Motor neuron (in vitro differentiated cells): ENCODE measurements at regions not wholly inside any gene's neighbourhood (a gene's known extent, or its start where the extent isn't known, plus 50 kb on each side); places are given as distances from the start of the nearest gene placed in this dataset.

ENCODE experiments used
- ATAC-seq, 8 experiments: fragments of 200-7000 bp; cut with Tn5 transposase; replicated peaks in 6 of 8; 2 replicates each; pipeline ENCODE4 v1.8.0; 2021; ENCODE audit warnings: mild to moderate bottlenecking in 8 of 8, moderate library complexity in 8 of 8
- H3K27ac ChIP-seq, 2 donors: fragments of 250-450 bp; sonication (Bioruptor Pico); 2 replicates each; pipeline ENCODE4 v1.9.0; 2021; ENCODE audit warnings: antibody characterized with exemption in 2 of 2, mild to moderate bottlenecking in 2 of 2, moderate library complexity in 1 of 2
- H3K4me1 ChIP-seq, 2 donors: fragments of 250-450 bp; sonication (Bioruptor Pico); replicated peaks in 1 of 2; 2 replicates each; pipeline ENCODE4 v1.6.1; 2021; ENCODE audit warnings: antibody characterized with exemption in 2 of 2, mild to moderate bottlenecking in 2 of 2, moderate library complexity in 1 of 2
- H3K4me3 ChIP-seq, 5 donors: fragments of 250-450 bp; sonication (Bioruptor Pico); 2 replicates each; pipeline ENCODE4 v1.9.0; 2021; ENCODE audit warnings: antibody characterized with exemption in 5 of 5, mild to moderate bottlenecking in 5 of 5, moderate library complexity in 4 of 5
- WGBS, 10 experiments: fragments of 450-650 bp; shearing (Covaris generic); methylation state at CpG; one replicate each; pipeline ENCODE4 v1.0.0; 2022; 5-methylcytosine and 5-hydroxymethylcytosine counted together
- in situ Hi-C, 9 experiments: fragments of 400-800 bp; cut with MboI; loops; one replicate each; pipeline ENCODE4 v1.15.0; 2021; ENCODE audit warnings: low sequenced_read_pairs in 9 of 9, low pct_unique_long_range_greater_than_20kb in 2 of 9; ENCODE audit not compliant: unreplicated experiment in 9 of 9

DNA sequence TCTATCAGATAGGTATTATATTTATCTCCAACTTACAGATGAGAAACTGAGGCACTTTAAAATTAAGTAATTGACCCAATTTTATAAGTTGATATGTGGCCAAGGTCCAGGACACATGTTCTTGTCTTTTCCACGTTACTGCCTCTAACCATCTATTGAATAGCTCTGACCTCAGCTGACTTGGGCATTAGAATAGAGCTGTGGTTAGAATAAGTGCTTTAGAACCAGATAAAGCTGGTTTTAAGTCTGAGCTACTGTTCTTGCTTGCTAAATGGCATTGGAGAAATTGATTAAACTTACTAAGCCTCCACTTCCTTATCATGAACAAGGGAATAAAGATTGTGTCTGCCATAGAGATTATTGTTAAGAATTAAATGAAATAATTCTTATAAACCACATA, 147.8 kb upstream of the DTNBP1 start:
- ATAC-seq, result peak in 4 of 8 experiments; percentile 47 to 71 (median 68)
- Histone ChIP-seq H3K4me1 (peaks cover 6 to 14% of the 10 kb centered on the region in 2 donors), H3K4me3 (no peak overlapping the region), H3K27ac (no peak overlapping the region)
- WGBS, 10 experiments, result 11 to 46% (median 27%) methylated on average over 1 of the region's 1 CpG; no CpG with 5 or more reads in 2 of the 10 experiments
- in situ Hi-C loops, result no loop called here

DNA sequence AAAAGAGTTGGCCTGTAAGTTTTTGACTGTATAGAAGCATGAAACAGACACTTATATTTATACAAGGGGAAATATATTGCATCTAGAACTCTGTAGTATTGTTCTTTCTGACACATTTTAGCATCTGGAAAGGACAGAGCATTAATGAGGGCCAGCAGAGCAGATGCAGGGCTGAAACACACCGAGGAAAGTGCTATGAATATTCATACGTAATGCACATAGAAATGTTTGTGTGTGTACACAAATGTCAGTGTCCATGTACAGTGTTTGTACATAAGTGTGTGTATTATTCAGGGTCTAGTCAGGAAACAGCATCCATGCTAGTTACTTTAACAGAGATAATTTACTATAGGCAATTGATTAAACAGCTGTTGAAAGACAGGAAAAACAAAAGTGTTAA, 146.5 kb upstream of the DTNBP1 start:
- 20 to 100% (median 66%) methylated on average over 1 to 2 of the region's 2 CpGs; no CpG with 5 or more reads in 2 of the 10 experiments for WGBS, 10 experiments

DNA sequence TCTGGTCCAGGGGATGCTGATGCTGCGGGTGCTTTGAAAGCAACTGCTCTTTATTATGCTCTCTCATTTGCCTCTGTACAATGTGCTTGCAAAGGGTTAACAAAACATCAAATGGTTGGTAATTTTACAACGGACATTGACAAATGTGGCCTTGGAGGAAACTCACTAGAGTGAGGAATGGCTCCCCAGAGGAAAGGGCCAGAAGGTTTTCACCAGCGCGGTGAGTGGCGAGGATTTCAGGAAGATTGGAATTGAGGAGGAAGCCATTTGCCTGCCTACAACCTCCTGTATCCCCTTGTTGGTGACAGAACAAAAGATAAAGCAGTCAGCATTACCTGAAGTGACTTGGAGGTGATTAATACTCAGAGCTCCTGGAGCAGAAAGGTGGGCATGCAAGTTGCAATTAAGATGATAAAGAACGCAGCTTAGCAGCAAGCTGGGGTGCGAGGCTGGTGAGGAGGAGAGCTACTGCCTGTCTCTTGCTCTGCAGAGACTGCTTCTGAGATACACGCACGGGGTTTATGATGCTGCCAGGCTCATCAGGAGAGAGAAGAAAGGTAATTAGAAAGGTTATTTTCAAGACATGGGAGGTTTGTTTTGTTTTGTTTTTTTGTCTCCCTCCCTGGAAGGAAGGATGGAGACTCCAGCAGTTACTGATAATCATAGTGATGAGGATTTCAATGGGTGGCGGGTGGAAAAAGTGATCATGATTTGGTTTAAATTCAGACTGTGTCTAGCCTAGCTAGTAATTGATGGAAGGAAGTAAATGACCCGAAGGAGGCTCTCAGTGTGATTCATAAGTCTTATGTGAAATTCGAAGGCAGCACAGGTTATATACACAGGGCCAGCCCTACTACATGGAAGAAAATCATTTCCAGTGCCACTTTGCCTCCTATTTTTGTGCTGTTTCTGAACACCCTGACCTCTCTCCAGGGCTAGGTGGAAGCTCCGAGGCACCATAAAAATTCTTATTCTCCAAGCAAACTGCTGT, 141.6 kb upstream of the DTNBP1 start:
- in situ Hi-C loops, result no loop called here
- Histone ChIP-seq H3K27ac (peak overlapping the region; percentile 78 to 83), H3K4me3 (peak overlapping the region; percentile 4 to 32 (median 21)), H3K4me1 (peaks cover 49 to 52% of the 10 kb centered on the region in 2 donors)
- 16 to 80% (median 33%) methylated on average over 2 to 13 of the region's 13 CpGs for WGBS, 10 experiments
- peak in 5 of 8 experiments; percentile 66 to 75 (median 71) for ATAC-seq

More for the DNA sequence above, 146.5 kb upstream of the DTNBP1 start:
- peaks cover 14 to 22% of the 10 kb centered on the region in 2 donors for H3K4me1 ChIP-seq
- in situ Hi-C loops, result no loop called here
- no peak overlapping the region for H3K4me3 ChIP-seq
- no peak overlapping the region for H3K27ac ChIP-seq
- ATAC-seq, result peak in 3 of 8 experiments; percentile 43 to 93 (median 50)

DNA sequence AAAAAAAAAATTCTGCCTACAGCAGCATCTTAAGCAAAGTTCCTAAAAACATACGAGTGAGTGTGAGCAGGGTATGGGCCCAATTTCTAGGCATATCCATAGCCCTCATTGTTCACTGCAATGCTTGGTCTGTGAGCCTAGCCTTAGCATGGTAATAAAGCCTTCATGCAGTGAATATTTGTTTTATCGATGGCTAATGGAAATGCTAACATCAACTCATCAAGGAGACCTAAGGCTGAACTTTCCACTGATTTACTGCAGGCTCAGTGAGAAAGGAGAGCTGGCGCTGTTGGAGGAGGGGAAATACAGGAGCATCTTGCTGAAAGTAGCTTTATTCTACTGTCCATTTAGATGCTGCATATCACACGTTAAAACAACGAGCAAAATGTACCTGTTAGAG, 139.6 kb upstream of the DTNBP1 start:
- peak in 5 of 8 experiments; percentile 46 to 74 (median 56) for ATAC-seq
- 0 to 66% (median 39%) methylated on average over 1 to 5 of the region's 5 CpGs for WGBS, 10 experiments
- H3K27ac ChIP-seq, result peak overlapping the region; percentile 78 to 83
- in situ Hi-C loops, result no loop called here
- no peak overlapping the region for H3K4me3 ChIP-seq
- H3K4me1 ChIP-seq, result peaks cover 49 to 55% of the 10 kb centered on the region in 2 donors

DNA sequence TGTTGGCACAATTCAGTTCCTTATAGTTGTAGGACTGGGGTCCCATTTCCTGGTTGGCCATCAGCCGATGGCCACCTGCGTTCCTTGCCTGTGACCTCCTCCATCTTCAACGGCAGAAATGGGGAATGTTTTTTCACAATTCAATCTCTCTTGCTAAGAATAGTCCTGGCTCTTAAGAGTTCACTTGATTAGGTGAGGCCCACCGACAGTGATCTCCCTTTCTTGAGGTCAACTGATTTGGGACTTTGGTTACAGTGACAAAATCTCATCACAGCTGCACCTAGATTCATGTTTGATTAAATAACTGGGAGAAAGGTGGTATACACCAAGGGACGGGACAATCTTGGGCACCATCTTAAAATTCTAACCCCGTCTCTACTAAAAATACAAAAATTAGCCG, 139.1 kb upstream of the DTNBP1 start:
- in situ Hi-C loops, result no loop called here
- H3K4me1 ChIP-seq, result peaks cover 49 to 55% of the 10 kb centered on the region in 2 donors
- peak overlapping the region in 1 of 2 donors; percentile 63 for H3K27ac ChIP-seq
- H3K4me3 ChIP-seq, result no peak overlapping the region
- no peak for ATAC-seq
- WGBS, 10 experiments, result 56 to 100% (median 90%) methylated on average over 1 to 7 of the region's 7 CpGs; no CpG with 5 or more reads in 1 of the 10 experiments

DNA sequence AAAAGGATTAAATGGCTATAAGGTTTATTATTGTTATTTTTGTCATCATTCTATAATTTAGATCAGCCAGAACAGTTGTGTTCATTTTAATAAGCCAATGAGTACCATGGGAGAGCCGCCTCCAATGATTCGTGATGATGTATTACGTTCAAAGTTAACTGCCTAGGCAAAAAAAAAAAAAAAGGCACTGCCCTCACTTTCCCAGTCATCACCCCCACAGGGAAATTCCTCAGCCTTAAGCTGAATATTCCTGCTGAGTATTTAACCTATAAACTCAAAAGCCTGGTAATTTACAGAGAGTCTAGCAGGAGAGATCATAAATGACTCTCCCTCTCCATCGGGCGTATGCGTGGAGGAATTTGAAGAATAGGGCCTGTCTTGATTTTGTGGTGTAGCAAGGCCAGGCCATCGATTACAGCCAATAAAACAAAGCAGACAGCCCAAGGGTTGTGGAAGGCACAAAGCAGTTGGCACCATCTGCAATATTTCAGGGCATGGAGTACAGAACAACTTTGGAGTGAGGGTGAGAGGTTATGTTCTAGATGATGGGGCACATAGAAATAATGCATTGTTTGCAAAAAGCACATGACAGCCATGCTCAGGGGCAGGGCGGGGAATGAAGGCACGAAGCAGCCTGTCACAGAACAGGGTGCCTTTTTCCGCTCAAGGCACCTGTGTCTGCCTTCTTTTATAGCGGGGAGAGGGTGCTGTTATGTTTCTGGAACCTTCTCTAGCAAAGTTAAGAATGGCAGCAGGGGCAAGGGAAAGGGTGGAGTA, 138.2 kb upstream of the DTNBP1 start:
- Histone ChIP-seq H3K27ac (peak overlapping the region in 1 of 2 donors; percentile 63), H3K4me1 (peaks cover 49 to 55% of the 10 kb centered on the region in 2 donors), H3K4me3 (no peak overlapping the region)
- WGBS, 10 experiments, result 35 to 90% (median 60%) methylated on average over 2 to 10 of the region's 11 CpGs; no CpG with 5 or more reads in 2 of the 10 experiments
- in situ Hi-C loops, result no loop called here
- peak in 5 of 8 experiments; percentile 2 to 76 (median 50) for ATAC-seq

DNA sequence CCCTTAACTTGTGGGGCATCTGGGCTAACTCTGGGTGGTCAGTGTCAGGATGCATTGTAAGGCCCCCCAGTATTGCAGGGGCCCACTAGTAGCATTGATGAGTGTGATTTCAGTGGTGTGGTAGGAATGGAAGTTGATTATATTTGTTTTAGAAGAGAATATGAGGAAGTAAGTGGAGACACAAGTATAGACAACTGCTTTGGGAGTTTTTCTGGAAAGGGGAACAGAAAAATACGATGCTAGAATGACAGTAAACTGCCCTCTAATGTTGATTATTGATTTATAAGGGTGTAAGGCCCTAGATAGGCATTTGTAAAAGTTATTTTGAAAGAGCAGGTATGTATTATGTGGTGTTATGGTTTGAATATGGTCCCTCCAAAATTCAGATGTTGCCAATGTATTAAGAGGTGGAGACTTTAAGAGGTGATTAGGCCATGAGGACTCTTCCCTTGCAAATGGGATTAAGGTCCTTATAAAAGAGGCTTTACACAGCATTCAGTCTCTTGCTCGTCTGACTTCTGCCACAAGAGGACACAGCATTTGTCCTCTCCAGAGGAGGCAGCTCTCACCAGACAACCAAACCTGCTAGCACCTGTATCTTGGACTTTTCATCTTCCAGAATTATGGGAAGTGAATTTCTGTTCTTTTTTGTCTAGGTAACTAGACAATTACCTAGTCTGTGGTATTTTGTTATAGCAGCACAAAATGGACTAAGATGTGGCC, 135.9 kb upstream of the DTNBP1 start:
- Histone ChIP-seq H3K4me3 (no peak overlapping the region), H3K4me1 (peaks cover 34 to 43% of the 10 kb centered on the region in 2 donors), H3K27ac (no peak overlapping the region)
- in situ Hi-C loops, result no loop called here
- WGBS, 10 experiments, result 0 to 100% (median 83%) methylated on average over 1 to 2 of the region's 2 CpGs; no CpG with 5 or more reads in 1 of the 10 experiments
- no peak for ATAC-seq

DNA sequence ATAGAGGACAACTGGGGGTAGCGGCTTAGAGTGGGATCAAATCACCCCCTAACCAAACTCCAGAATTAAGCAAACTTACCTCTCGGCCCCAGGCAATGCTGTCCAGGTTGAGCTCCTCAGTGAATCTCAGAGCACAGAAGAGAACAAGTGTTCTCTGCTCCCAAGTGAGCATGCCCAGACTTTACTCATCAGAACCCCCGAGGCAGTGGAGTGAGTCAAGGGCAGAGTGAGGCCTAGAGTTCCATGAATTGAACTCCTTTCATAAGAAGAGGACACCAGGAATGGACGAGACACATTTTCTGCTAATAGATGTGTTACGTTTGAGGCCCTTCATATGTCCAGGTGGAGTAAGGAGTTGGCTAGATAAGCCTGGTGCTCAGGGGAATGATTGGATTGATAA, 134.0 kb upstream of the DTNBP1 start:
- in situ Hi-C loops, result no loop called here
- ATAC-seq, result peak in 2 of 8 experiments; percentile 9 to 12
- Histone ChIP-seq H3K4me3 (no peak overlapping the region), H3K4me1 (peaks cover 29 to 31% of the 10 kb centered on the region in 2 donors), H3K27ac (no peak overlapping the region)
- WGBS, 10 experiments, result 49 to 100% (median 92%) methylated on average over 1 to 4 of the region's 5 CpGs; no CpG with 5 or more reads in 1 of the 10 experiments

DNA sequence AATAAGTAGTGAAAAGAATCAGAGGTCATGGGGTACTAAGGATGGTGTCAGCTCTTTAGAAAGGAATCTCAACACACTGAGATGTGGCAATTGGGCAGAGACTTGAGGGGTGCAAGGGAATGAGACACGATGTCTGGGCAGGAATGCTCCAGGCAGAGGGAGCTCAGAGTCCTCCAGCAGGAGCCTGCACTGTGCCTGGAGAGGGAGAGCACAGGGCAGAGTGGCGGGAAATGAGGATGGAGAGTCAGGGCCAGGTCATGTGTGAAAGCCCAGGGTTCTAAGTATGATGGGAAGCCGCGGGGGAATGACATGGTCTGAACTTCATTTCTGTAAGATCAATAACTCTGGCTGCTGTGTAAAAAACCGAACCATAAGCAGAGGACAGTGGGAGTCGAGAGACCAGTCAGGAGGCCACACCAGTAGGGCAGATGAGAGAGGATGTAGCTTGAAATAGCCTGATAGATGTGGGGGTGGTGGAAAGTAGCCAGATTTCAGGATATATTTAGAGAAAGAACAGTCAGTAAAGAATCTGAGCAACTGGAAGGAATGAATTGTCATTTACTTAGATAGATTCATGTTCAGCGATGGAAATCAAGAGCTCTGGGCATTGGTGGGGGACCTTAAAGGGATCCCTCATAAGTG, 133.4 kb upstream of the DTNBP1 start:
- in situ Hi-C loops, result no loop called here
- ATAC-seq, result no peak
- no peak overlapping the region for H3K4me3 ChIP-seq
- peaks cover 29 to 31% of the 10 kb centered on the region in 2 donors for H3K4me1 ChIP-seq
- 70 to 100% (median 91%) methylated on average over 1 to 4 of the region's 7 CpGs; no CpG with 5 or more reads in 2 of the 10 experiments for WGBS, 10 experiments
- H3K27ac ChIP-seq, result no peak overlapping the region

DNA sequence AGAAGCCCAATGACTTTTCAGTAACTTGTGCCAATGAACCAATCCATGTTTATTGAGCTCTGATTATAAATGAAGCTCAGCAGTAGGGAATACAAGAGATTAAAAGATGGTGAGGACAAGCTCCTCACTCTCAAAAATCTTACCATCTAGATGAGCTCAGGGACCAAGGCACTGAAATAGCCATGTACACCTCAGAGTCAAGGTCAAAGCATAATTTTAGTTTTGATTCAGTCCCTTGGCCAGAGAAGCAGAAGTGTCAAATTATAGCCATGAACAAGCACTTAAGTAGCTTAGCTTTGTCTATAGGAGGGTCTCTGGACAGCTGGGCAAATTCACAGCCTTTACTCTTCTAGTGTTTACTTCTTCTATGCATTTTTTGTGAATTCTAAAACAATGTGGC, 131.0 kb upstream of the DTNBP1 start:
- in situ Hi-C loops, result no loop called here

DNA sequence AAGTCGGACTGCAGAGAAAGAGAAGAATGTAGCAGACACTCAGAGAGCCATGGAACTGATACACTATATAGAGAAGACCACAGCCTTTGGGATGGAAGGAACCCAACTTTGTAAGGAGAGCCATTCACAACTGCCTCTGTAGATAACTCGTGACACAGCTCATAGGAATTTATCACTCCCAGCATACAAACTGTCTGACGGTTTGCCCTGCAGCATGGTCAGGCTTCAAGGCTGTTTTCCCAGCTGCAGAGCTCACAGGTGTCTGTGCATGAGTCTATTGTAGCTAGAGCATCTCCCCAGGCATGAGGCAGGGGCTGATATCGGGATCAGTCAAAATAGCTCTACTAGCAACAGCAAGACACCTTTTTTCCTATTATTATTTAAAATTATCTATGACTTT, 130.5 kb upstream of the DTNBP1 start:
- ATAC-seq, result peak in 4 of 8 experiments; percentile 10 to 74 (median 58)
- Histone ChIP-seq H3K4me3 (no peak overlapping the region), H3K27ac (no peak overlapping the region), H3K4me1 (peaks cover 19 to 35% of the 10 kb centered on the region in 2 donors)
- 18 to 100% (median 65%) methylated on average over 1 to 4 of the region's 4 CpGs; no CpG with 5 or more reads in 1 of the 10 experiments for WGBS, 10 experiments
- in situ Hi-C loops, result no loop called here

More for the DNA sequence above, 131.0 kb upstream of the DTNBP1 start:
- no peak for ATAC-seq
- H3K4me3 ChIP-seq, result no peak overlapping the region
- no peak overlapping the region for H3K27ac ChIP-seq
- H3K4me1 ChIP-seq, result peaks cover 19 to 35% of the 10 kb centered on the region in 2 donors

DNA sequence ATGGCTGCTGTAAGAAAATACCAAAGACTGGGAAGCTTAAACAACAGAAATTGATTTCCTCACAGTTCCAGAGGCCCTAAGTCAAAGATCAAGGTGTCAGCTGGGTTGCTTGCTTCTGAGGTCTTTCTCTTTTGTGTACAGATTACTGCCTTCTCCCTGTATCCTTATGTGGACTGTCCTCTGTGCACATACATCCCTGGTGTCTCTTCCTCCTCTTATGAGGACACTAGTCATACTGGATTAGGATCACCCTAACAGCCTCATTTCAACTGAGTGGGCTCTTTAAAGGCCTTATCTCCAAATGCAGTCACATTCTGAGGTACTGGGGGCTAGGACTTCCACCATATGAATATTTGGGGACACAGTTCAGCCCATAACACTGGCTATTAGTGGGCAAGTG, 130.0 kb upstream of the DTNBP1 start:
- no peak overlapping the region for H3K27ac ChIP-seq
- in situ Hi-C loops, result no loop called here
- ATAC-seq, result no peak
- no peak overlapping the region for H3K4me3 ChIP-seq
- peaks cover 19 to 35% of the 10 kb centered on the region in 2 donors for H3K4me1 ChIP-seq
